ENCODE measurements at regions not wholly inside any gene's neighbourhood (a gene's known extent, or its start where the extent isn't known, plus 50 kb on each side); places are given as distances from the start of the nearest gene placed in this dataset.
A peak's percentile ranks its signal among the peaks of the same experiment; 100 is the strongest.

DNA sequence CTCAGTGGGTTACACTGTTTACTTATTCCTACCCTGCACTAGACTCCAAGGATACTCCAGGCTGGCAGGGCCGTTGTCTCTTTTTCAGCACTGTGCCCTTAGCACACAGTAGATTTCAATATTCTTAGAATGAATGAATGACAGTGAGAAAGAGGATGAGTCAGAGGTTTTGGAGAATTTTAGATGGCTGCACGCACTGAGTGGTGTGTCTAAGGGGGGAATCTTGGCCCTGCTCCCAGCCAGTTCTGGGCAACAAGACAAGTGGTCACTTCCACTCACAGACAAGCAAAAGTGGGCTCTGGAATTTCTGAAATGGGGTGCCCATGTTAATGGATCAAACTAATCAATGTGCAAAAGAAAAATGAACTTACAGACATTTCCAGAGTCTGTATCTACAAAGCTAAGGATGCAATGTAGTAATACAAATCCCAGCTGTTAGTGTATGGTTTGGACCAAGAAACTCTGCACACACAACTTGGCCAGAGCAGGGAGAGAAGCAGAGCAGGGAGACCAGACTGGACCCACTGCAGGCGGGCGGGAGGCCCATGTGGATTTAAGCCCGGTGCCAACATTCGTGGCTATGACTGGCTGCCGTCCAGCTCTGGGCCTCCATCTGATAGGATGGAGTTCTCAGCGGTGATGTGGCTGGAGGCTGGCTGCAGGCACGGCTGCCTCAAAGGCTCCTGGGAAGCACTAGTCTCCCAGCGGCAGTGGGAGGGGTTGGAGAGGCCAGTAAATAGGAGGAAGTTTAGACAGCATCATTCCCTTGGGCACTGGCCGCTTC is 95.6 kb upstream of the CDYL2 start:
- peak overlapping the region in 1 of 4 experiments; percentile 7 for H3K4me3 ChIP-seq (replicated peaks in 1 of 4; ENCODE audit: control extremely low read depth in 1 of 4, insufficient read depth in 1 of 4, low read depth in 3 of 4, low read length in 4 of 4)
- H3K4me2 ChIP-seq (ENCODE audit: extremely low read depth, insufficient read depth, low read length): peak overlapping the region; percentile 57
- H4K20me1 ChIP-seq (ENCODE audit: control insufficient read depth, extremely low read depth, insufficient read depth, low read length): no peaks in the 10 kb centered on the region
- no peaks in the 10 kb centered on the region for H3K27me3 ChIP-seq (ENCODE audit: control insufficient read depth, insufficient read depth, low read length)
- H3K9ac ChIP-seq (ENCODE audit: insufficient read depth, low read length): no peak overlapping the region
- no peak overlapping the region for H3K27ac ChIP-seq (ENCODE audit: insufficient read depth, low read length)
- peak overlapping the region; percentile 56 for H2AFZ ChIP-seq (ENCODE audit: low read length)
- no peaks in the 10 kb centered on the region for H3K79me2 ChIP-seq (ENCODE audit: control insufficient read depth, insufficient read depth, low read length)
- TF ChIP-seq, protein P1, sequence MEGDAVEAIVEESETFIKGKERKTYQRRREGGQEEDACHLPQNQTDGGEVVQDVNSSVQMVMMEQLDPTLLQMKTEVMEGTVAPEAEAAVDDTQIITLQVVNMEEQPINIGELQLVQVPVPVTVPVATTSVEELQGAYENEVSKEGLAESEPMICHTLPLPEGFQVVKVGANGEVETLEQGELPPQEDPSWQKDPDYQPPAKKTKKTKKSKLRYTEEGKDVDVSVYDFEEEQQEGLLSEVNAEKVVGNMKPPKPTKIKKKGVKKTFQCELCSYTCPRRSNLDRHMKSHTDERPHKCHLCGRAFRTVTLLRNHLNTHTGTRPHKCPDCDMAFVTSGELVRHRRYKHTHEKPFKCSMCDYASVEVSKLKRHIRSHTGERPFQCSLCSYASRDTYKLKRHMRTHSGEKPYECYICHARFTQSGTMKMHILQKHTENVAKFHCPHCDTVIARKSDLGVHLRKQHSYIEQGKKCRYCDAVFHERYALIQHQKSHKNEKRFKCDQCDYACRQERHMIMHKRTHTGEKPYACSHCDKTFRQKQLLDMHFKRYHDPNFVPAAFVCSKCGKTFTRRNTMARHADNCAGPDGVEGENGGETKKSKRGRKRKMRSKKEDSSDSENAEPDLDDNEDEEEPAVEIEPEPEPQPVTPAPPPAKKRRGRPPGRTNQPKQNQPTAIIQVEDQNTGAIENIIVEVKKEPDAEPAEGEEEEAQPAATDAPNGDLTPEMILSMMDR (conservative IDR thresholded peaks at IDR 0.05 in 1 of 2, IDR thresholded peaks at IDR 0.05 in 1 of 2; ENCODE audit: low read depth in 1 of 2, low read length in 2 of 2): no peak
- no peak for TF ChIP-seq EZH2 (IDR thresholded peaks at IDR 0.05; ENCODE audit: low read length, missing control alignments)
- peaks cover 9% of the 10 kb centered on the region for H3K4me1 ChIP-seq (ENCODE audit: control insufficient read depth, extremely low read depth, insufficient read depth, low read length)
- no peaks in the 10 kb centered on the region for H3K9me3 ChIP-seq (ENCODE audit: control insufficient read depth, insufficient read depth, low read depth, low read length)
- DNase-seq (ENCODE audit: low read depth in 2 of 2): peak; percentile 86 to 92
- H3K36me3 ChIP-seq (ENCODE audit: control insufficient read depth, insufficient read depth, low read length): no peaks in the 10 kb centered on the region

GRCh38 chr16:80896776-80897175 is 92.4 kb upstream of the CDYL2 start:
- Histone ChIP-seq H3K9ac (ENCODE audit: insufficient read depth, low read length) (no peak overlapping the region), H3K36me3 (ENCODE audit: control insufficient read depth, insufficient read depth, low read length) (no peaks in the 10 kb centered on the region), H3K4me2 (ENCODE audit: extremely low read depth, insufficient read depth, low read length) (no peak overlapping the region), H3K79me2 (ENCODE audit: control insufficient read depth, insufficient read depth, low read length) (no peaks in the 10 kb centered on the region), H4K20me1 (ENCODE audit: control insufficient read depth, extremely low read depth, insufficient read depth, low read length) (no peaks in the 10 kb centered on the region), H3K27ac (ENCODE audit: insufficient read depth, low read length) (no peak overlapping the region), H3K4me1 (ENCODE audit: control insufficient read depth, extremely low read depth, insufficient read depth, low read length) (peaks cover 9% of the 10 kb centered on the region), H2AFZ (ENCODE audit: low read length) (no peak overlapping the region), H3K4me3 (replicated peaks in 1 of 4; ENCODE audit: control extremely low read depth in 1 of 4, insufficient read depth in 1 of 4, low read depth in 3 of 4, low read length in 4 of 4) (no peak overlapping the region), H3K9me3 (ENCODE audit: control insufficient read depth, insufficient read depth, low read depth, low read length) (no peaks in the 10 kb centered on the region), H3K27me3 (ENCODE audit: control insufficient read depth, insufficient read depth, low read length) (no peaks in the 10 kb centered on the region)
- TF ChIP-seq, protein P1 (conservative IDR thresholded peaks at IDR 0.05 in 1 of 2, IDR thresholded peaks at IDR 0.05 in 1 of 2; ENCODE audit: low read depth in 1 of 2, low read length in 2 of 2): no peak
- TF ChIP-seq EZH2 (IDR thresholded peaks at IDR 0.05; ENCODE audit: low read length, missing control alignments): no peak
- no peak for DNase-seq (ENCODE audit: low read depth in 2 of 2)

DNA sequence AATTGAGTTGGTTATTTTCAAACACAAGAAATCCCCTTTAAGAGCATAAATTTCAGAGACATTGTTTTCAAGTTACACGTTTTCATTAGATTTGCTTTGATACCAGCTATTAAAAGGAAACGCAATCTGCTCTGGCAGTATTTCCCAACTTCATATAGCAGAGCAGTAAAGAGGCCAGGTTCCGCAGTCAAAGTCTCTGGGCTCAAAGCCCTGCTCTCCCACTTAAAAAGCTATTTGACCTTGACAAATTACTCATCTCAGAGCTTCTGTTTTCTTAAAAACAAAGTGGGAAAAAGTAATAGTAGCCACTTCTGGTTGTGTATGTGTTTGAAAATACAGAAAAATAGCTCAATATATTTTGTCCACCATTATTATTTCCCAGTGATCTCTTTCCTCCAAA is 89.7 kb upstream of the CDYL2 start:
- H3K36me3 ChIP-seq (ENCODE audit: control insufficient read depth, insufficient read depth, low read length): no peaks in the 10 kb centered on the region
- no peak overlapping the region for H3K4me2 ChIP-seq (ENCODE audit: extremely low read depth, insufficient read depth, low read length)
- H3K79me2 ChIP-seq (ENCODE audit: control insufficient read depth, insufficient read depth, low read length): no peaks in the 10 kb centered on the region
- H3K9me3 ChIP-seq (ENCODE audit: control insufficient read depth, insufficient read depth, low read depth, low read length): no peaks in the 10 kb centered on the region
- no peak overlapping the region for H3K9ac ChIP-seq (ENCODE audit: insufficient read depth, low read length)
- H3K4me1 ChIP-seq (ENCODE audit: control insufficient read depth, extremely low read depth, insufficient read depth, low read length): no peaks in the 10 kb centered on the region
- H2AFZ ChIP-seq (ENCODE audit: low read length): no peak overlapping the region
- TF ChIP-seq, protein P1 (conservative IDR thresholded peaks at IDR 0.05 in 1 of 2, IDR thresholded peaks at IDR 0.05 in 1 of 2; ENCODE audit: low read depth in 1 of 2, low read length in 2 of 2): no peak
- no peak for TF ChIP-seq EZH2 (IDR thresholded peaks at IDR 0.05; ENCODE audit: low read length, missing control alignments)
- H3K27ac ChIP-seq (ENCODE audit: insufficient read depth, low read length): no peak overlapping the region
- no peak overlapping the region for H3K4me3 ChIP-seq (replicated peaks in 1 of 4; ENCODE audit: control extremely low read depth in 1 of 4, insufficient read depth in 1 of 4, low read depth in 3 of 4, low read length in 4 of 4)
- H3K27me3 ChIP-seq (ENCODE audit: control insufficient read depth, insufficient read depth, low read length): no peaks in the 10 kb centered on the region
- H4K20me1 ChIP-seq (ENCODE audit: control insufficient read depth, extremely low read depth, insufficient read depth, low read length): no peaks in the 10 kb centered on the region
- peak in 1 of 2 donors; percentile 33 for DNase-seq (ENCODE audit: low read depth in 2 of 2)

Measured in fibroblast of lung (primary cell).